ENCODE measurements at regions not wholly inside any gene's neighbourhood (a gene's known extent, or its start where the extent isn't known, plus 50 kb on each side); places are given as distances from the start of the nearest gene placed in this dataset.

DNA sequence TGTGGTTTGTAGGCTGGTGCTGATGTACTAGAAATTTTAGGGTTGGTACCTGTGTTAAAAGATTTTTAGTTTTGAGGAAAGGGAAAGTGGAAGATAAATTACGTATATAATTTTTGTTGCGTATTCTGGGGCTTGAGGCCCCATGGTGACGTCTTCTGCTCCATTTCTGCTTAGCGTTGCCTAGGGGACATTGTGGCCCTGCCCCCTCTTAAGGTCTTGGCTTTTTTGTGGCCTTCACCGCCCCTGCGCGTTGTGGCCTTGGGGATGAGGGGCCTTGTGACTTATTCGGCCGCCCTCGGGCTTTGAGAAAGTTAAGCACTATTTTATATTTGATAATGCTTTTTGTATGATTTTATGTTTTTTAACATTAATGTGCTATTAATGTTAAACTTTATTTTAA lies 182.0 kb downstream of the KLF13 start:
- H3K4me3 Mint-ChIP-seq: no peak overlapping the region
- no peak overlapping the region for H3K27ac Mint-ChIP-seq
- H3K9me3 Mint-ChIP-seq: peaks cover 11% of the 10 kb centered on the region
- intact Hi-C loops (cut with micrococcal nuclease): no loop called here
- no peaks in the 10 kb centered on the region for H3K36me3 Mint-ChIP-seq (ENCODE audit: low read depth)
- H3K4me1 Mint-ChIP-seq (ENCODE audit: low read depth): no peaks in the 10 kb centered on the region
- peaks cover 24% of the 10 kb centered on the region for H3K27me3 Mint-ChIP-seq

- intact Hi-C loops (cut with micrococcal nuclease): no loop called here
- Mint-ChIP-seq H3K27me3 (peaks cover 26% of the 10 kb centered on the region), H3K36me3 (ENCODE audit: low read depth) (no peaks in the 10 kb centered on the region), H3K27ac (no peak overlapping the region), H3K4me1 (ENCODE audit: low read depth) (no peaks in the 10 kb centered on the region), H3K9me3 (peaks cover 11% of the 10 kb centered on the region), H3K4me3 (no peak overlapping the region)
Measured at GRCh38 chr15:31510057-31510456, 183.4 kb downstream of the KLF13 start.

GRCh38 chr15:31511707-31512310 lies 185.2 kb downstream of the KLF13 start:
- intact Hi-C loops (cut with micrococcal nuclease): no loop called here
- H3K36me3 Mint-ChIP-seq (ENCODE audit: low read depth): no peaks in the 10 kb centered on the region

DNA sequence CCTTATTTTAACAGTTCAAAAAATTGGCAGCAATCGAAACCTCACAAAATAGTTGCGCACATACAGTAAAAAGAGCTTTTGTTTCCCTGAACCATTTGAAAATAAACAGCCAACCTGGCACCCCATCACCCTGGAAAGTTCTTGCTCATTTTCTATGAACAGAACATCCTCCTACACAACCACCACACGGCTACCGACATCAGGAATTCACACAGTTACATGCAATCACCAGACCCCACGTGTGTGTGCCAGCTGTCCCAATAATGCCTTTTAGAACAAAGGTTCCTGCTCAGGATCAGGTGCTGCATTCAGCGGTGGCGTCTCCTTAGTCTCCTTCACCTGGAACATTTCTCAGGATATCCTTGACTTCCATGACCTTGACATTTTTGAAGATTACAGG lies 186.5 kb downstream of the KLF13 start:
- no peaks in the 10 kb centered on the region for H3K4me1 Mint-ChIP-seq (ENCODE audit: low read depth)
- intact Hi-C loops (cut with micrococcal nuclease): no loop called here
- H3K4me3 Mint-ChIP-seq: no peak overlapping the region
- no peak overlapping the region for H3K27ac Mint-ChIP-seq
- H3K36me3 Mint-ChIP-seq (ENCODE audit: low read depth): no peaks in the 10 kb centered on the region
- H3K9me3 Mint-ChIP-seq: peaks cover under 1% of the 10 kb centered on the region
- peaks cover 12% of the 10 kb centered on the region for H3K27me3 Mint-ChIP-seq

More at GRCh38 chr15:31511707-31512310, 185.2 kb downstream of the KLF13 start:
- Mint-ChIP-seq H3K4me1 (ENCODE audit: low read depth) (no peaks in the 10 kb centered on the region), H3K27ac (no peak overlapping the region), H3K9me3 (peaks cover 11% of the 10 kb centered on the region), H3K27me3 (peaks cover 23% of the 10 kb centered on the region), H3K4me3 (no peak overlapping the region)

GRCh38 chr15:31516440-31516839 lies 189.8 kb downstream of the KLF13 start:
- intact Hi-C loops (cut with micrococcal nuclease): no loop called here
- no peaks in the 10 kb centered on the region for H3K36me3 Mint-ChIP-seq (ENCODE audit: low read depth)
- no peak overlapping the region for H3K4me3 Mint-ChIP-seq
- no peaks in the 10 kb centered on the region for H3K4me1 Mint-ChIP-seq (ENCODE audit: low read depth)
- no peak overlapping the region for H3K27ac Mint-ChIP-seq
- H3K27me3 Mint-ChIP-seq: peaks cover 13% of the 10 kb centered on the region
- no peaks in the 10 kb centered on the region for H3K9me3 Mint-ChIP-seq

- Mint-ChIP-seq H3K9me3 (no peaks in the 10 kb centered on the region), H3K27ac (no peak overlapping the region), H3K4me3 (no peak overlapping the region), H3K4me1 (ENCODE audit: low read depth) (no peaks in the 10 kb centered on the region), H3K36me3 (ENCODE audit: low read depth) (no peaks in the 10 kb centered on the region), H3K27me3 (peaks cover 15% of the 10 kb centered on the region)
- intact Hi-C loops (cut with micrococcal nuclease): no loop called here
Measured at GRCh38 chr15:31516874-31517273, 190.2 kb downstream of the KLF13 start.

DNA sequence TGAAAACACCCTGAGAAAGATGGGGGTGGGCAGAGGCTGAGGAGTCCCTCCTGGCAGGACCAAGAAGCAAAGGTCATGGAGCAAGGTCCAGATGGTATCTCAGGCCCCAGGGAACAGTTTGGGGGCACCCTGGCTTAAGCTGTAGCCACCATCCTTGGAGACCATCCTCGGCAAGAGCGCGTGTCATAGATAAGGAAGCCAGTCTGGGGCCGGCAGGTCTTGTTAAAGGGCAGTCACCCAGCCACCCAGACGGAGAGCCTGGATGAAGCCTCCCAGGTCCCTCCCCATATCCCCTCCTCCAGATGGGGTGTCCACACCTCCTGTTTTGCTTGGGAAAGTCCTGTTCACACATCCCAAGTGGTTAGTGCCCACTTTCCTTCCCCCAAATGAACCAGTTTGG lies 191.1 kb downstream of the KLF13 start:
- H3K36me3 Mint-ChIP-seq (ENCODE audit: low read depth): no peaks in the 10 kb centered on the region
- no peak overlapping the region for H3K4me3 Mint-ChIP-seq
- peaks cover 13% of the 10 kb centered on the region for H3K27me3 Mint-ChIP-seq
- no peaks in the 10 kb centered on the region for H3K9me3 Mint-ChIP-seq
- no peaks in the 10 kb centered on the region for H3K4me1 Mint-ChIP-seq (ENCODE audit: low read depth)
- intact Hi-C loops (cut with micrococcal nuclease): no loop called here
- H3K27ac Mint-ChIP-seq: no peak overlapping the region

DNA sequence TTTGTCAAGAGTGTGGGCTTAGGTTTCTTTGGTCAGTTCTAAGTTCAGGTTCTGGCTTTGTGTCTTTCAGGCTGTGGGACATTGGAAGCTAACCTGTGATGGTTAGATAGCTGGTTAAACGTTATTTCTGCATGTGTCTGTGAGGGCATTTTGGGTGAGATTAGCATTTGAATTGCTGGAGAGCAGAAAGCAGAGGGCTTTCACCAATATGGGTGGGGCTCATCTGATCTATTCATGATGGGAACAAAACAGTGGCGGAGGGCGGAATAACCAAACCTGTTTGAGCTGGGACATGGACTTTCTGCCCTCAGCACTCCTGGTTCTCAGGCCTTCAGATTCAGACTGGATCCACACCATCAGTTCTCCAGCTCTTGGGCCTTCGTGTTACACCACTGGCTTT lies 195.4 kb downstream of the KLF13 start:
- H3K4me3 Mint-ChIP-seq: no peak overlapping the region
- no peaks in the 10 kb centered on the region for H3K4me1 Mint-ChIP-seq (ENCODE audit: low read depth)
- H3K27ac Mint-ChIP-seq: no peak overlapping the region
- intact Hi-C loops (cut with micrococcal nuclease): no loop called here
- H3K27me3 Mint-ChIP-seq: peaks cover 6% of the 10 kb centered on the region
- H3K36me3 Mint-ChIP-seq (ENCODE audit: low read depth): no peaks in the 10 kb centered on the region
- H3K9me3 Mint-ChIP-seq: no peaks in the 10 kb centered on the region

DNA sequence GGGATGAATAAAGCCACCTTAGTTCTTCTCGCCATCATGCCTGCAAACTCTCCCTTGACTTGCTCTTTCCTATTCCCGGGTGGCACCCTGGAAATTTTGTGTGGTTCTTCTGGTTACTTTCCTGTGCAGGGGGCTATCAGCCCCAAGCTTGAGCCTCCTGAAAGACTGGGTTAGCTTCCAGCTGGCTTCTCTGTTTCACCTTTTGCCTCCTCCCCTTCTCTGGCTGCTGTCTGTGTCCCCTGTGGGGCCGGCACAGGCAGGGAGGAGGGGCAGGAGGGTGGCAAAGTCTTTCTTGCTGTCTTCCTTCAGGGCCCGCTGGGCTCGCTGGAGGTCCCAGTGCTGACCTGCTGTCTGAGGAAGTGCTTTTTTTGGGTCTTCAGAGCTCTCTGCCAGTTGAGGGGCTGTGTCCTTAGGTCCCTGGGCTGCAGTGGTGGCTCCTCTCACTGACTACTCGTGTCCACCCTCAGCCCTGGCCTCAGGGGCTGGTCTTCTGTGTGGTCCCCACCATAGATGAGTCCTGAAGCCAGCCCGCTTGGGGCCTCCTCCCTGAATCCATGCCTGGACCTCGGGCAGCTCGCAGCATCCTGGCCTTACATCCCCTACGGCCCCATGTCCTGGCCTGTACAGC lies 196.5 kb downstream of the KLF13 start:
- no peak overlapping the region for H3K4me3 Mint-ChIP-seq

DNA sequence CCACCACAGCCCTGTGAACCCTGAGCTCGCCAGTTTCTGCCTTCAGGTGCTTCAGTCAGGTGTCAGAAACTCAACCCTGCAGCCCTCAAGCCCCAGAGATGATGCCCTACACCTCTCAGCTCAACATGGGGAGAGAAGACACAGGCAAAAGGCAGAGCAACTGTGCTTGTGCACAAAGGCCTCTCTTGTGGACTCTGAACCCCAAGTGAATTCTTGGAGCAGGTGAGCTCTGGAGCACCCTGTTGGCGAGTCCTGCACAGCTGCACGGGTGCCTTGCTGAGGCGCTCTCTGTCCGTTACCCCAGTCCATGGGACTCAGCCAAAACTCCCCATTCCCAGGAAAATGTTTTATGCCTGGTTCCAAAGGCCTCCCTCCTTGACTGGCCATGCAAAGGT lies 197.0 kb downstream of the KLF13 start:
- H3K4me1 Mint-ChIP-seq (ENCODE audit: low read depth): no peaks in the 10 kb centered on the region
- H3K9me3 Mint-ChIP-seq: no peaks in the 10 kb centered on the region
- H3K36me3 Mint-ChIP-seq (ENCODE audit: low read depth): no peaks in the 10 kb centered on the region
- H3K27me3 Mint-ChIP-seq: peaks cover 4% of the 10 kb centered on the region
- no peak overlapping the region for H3K27ac Mint-ChIP-seq
- intact Hi-C loops (cut with micrococcal nuclease): no loop called here
- no peak overlapping the region for H3K4me3 Mint-ChIP-seq

More for the DNA sequence above, 196.5 kb downstream of the KLF13 start:
- H3K27ac Mint-ChIP-seq: no peak overlapping the region
- H3K36me3 Mint-ChIP-seq (ENCODE audit: low read depth): no peaks in the 10 kb centered on the region
- H3K4me1 Mint-ChIP-seq (ENCODE audit: low read depth): no peaks in the 10 kb centered on the region
- H3K9me3 Mint-ChIP-seq: no peaks in the 10 kb centered on the region
- intact Hi-C loops (cut with micrococcal nuclease): no loop called here
- peaks cover 6% of the 10 kb centered on the region for H3K27me3 Mint-ChIP-seq

GRCh38 chr15:31525185-31525695 lies 198.6 kb downstream of the KLF13 start:
- no peaks in the 10 kb centered on the region for H3K4me1 Mint-ChIP-seq (ENCODE audit: low read depth)
- no peak overlapping the region for H3K27ac Mint-ChIP-seq
- no peak overlapping the region for H3K4me3 Mint-ChIP-seq
- no peaks in the 10 kb centered on the region for H3K9me3 Mint-ChIP-seq
- intact Hi-C loops (cut with micrococcal nuclease): no loop called here
- no peaks in the 10 kb centered on the region for H3K36me3 Mint-ChIP-seq (ENCODE audit: low read depth)
- peaks cover 3% of the 10 kb centered on the region for H3K27me3 Mint-ChIP-seq

DNA sequence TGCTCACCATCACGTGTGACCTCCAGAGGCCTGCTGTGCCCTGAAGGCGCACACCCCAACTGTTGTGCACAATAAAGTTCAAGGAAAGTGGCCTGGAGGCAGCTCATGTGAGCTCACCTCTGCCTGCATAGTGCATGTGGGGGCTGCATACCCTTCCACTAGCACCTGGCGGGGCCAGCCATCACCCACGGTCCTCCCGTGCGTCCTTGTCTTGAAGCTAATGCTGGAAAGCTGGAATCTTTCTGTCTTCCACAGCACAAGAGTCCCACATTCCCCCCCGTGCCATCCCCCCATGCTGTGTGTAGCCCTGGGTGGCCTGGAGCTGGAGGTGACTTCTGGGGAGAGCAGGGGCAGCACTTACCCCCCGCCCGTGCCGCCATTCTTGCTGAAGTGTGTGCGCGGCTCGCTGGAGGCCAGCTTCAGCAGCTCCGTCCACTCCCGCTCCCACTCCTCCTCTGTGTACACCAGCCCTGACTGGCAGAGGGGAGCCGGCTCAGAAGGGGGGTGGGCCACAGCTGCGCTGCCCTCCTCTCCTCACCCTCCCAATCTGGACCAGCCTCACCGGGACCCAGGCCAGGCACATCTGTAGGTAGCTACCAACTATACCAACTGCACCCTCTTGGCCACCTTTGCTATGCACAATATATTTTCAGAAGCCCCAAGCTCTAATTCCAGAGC lies 199.5 kb downstream of the KLF13 start:
- intact Hi-C loops (cut with micrococcal nuclease): no loop called here
- Mint-ChIP-seq H3K4me3 (no peak overlapping the region), H3K27ac (no peak overlapping the region)

GRCh38 chr15:31526916-31527690 lies 200.5 kb downstream of the KLF13 start:
- Mint-ChIP-seq H3K27ac (no peak overlapping the region), H3K4me1 (ENCODE audit: low read depth) (no peaks in the 10 kb centered on the region), H3K9me3 (no peaks in the 10 kb centered on the region), H3K27me3 (peaks cover 1% of the 10 kb centered on the region), H3K4me3 (no peak overlapping the region), H3K36me3 (ENCODE audit: low read depth) (no peaks in the 10 kb centered on the region)
- intact Hi-C loops (cut with micrococcal nuclease): no loop called here

More for the DNA sequence above, 199.5 kb downstream of the KLF13 start:
- no peaks in the 10 kb centered on the region for H3K4me1 Mint-ChIP-seq (ENCODE audit: low read depth)
- H3K36me3 Mint-ChIP-seq (ENCODE audit: low read depth): no peaks in the 10 kb centered on the region
- no peaks in the 10 kb centered on the region for H3K9me3 Mint-ChIP-seq
- peaks cover 3% of the 10 kb centered on the region for H3K27me3 Mint-ChIP-seq

- Mint-ChIP-seq H3K36me3 (ENCODE audit: low read depth) (no peaks in the 10 kb centered on the region), H3K9me3 (no peaks in the 10 kb centered on the region), H3K4me1 (ENCODE audit: low read depth) (no peaks in the 10 kb centered on the region), H3K27ac (no peak overlapping the region), H3K27me3 (peaks cover 5% of the 10 kb centered on the region), H3K4me3 (no peak overlapping the region)
- intact Hi-C loops (cut with micrococcal nuclease): no loop called here
Measured at GRCh38 chr15:31528846-31529245, 202.2 kb downstream of the KLF13 start.
